Left cardiac atrium (tissue), 4 donors: ENCODE measurements at regions not wholly inside any gene's neighbourhood (a gene's known extent, or its start where the extent isn't known, plus 50 kb on each side); places are given as distances from the start of the nearest gene placed in this dataset.
"Not testable (repeated sequence)": the region's sequence is repeated elsewhere in the genome, so short reads cannot be mapped to it uniquely, and the experiment has no call there.

Experiments used
- ATAC-seq, 2 donors: fragments of 200-7000 bp; cut with Tn5 transposase; one replicate each; pipeline ENCODE4 v1.9.1; 2020; ENCODE audit warnings: mild to moderate bottlenecking in 2 of 2, moderate library complexity in 2 of 2
- DNase-seq: peaks from one replicate; pipeline ENCODE4 v3.0.0-alpha.2; 2020
- intact Hi-C, 2 donors: fragments of 100-400 bp; cut with DNase I; formaldehyde crosslinking; loops; one replicate each; pipeline versions ENCODE4 v1.14.1 to v1.15.1; 2022 to 2023
- donor health status: DM: no; HTN: yes; CAD: no.
- donor health status: DM: no; HTN: yes; CAD: no; lungs with severe emphysema.
- donor health status: DM: yes; HTN: yes; CAD: no.
- donor health status: Dilated cardiomyopathy.

GRCh38 chr19:34084396-34085145, 87.7 kb upstream of the LSM14A start:
- intact Hi-C loops = no loop called here
- no peak for ATAC-seq
- DNase-seq = no peak

DNA sequence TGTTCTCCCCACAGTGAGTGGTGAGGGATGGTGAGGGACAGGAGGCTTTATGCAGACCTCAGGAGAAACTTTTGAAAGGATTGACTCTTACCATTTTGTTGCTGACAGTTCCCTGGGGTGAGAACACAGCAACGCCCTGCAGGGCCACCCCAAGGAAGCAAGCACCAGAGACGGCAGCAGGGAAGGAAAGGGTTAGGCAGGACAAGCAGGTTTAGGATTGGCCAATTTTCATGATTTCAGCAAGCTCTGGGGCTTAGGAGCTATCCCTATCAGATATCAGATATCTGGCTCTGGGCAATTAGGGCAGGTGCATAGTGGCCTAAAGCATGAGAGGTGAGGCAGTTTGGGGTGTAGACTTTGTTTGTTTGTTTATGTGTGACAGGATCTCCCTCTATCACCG, 87.0 kb upstream of the LSM14A start:
- intact Hi-C loops = no loop called here
- no peak for DNase-seq
- ATAC-seq = no peak

DNA sequence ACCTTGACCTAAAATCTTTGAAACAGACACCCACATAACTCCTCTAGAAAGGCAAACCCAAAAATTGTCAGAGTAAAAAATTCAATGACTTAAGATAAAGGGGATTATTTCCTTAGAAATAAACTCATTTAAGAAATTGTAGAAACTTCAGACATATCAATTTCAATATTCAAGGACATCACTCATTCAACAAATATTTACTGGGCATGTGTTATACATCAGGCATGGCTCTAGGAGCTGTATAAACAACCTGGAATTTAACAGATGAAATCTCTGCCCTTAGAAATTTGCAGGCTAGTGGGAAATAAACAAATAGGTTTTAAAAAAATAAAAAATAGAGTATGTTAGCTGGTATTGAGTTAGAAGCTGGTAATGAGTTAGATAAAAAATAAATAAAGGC, 84.0 kb upstream of the LSM14A start:
- ATAC-seq = no peak
- intact Hi-C loops = no loop called here
- DNase-seq = no peak

- ATAC-seq (no peak), DNase-seq (no peak)
- intact Hi-C loops = no loop called here
These were observed 82.7 kb upstream of the LSM14A start for GRCh38 chr19:34089566-34089965.

DNA sequence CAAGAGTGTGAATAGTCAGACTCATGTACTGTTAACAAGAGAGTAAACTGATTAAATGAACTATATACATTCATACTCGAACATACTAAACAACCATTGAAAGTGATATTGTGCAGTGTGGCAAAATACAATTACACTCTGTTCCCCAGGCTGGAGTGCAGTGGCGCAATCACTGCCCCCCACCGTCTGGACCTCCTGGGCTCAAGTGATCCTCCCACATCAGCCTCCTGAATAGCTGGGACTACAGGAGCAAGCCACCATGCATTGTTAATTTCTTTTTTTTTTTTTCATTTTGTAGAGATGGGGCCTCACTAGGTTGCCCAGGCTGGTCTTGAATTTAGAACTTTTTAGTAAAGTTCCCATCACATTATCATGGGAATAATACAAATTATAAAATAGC, 77.3 kb upstream of the LSM14A start:
- intact Hi-C loops = loop anchor here (5.0 kb wide), 2 partner anchors 53 to 318 kb away; no protein-coding TSS in a partner anchor
- ATAC-seq = no peak
- no peak for DNase-seq

GRCh38 chr19:34095411-34095810, 76.9 kb upstream of the LSM14A start:
- intact Hi-C loops = loop anchor here (5.0 kb wide), 2 partner anchors 53 to 318 kb away; no protein-coding TSS in a partner anchor

GRCh38 chr19:34096020-34096915, 76.0 kb upstream of the LSM14A start:
- DNase-seq (no peak), ATAC-seq (peak in 1 of 2 donors; percentile 51)
- intact Hi-C loops = loop anchor here (1.0 to 5.0 kb wide), 3 partner anchors 54 to 319 kb away; no protein-coding TSS in a partner anchor

More at GRCh38 chr19:34095411-34095810, 76.9 kb upstream of the LSM14A start:
- DNase-seq, ATAC-seq: not testable (repeated sequence)

GRCh38 chr19:34104096-34104495, 68.2 kb upstream of the LSM14A start:
- intact Hi-C loops = no loop called here

DNA sequence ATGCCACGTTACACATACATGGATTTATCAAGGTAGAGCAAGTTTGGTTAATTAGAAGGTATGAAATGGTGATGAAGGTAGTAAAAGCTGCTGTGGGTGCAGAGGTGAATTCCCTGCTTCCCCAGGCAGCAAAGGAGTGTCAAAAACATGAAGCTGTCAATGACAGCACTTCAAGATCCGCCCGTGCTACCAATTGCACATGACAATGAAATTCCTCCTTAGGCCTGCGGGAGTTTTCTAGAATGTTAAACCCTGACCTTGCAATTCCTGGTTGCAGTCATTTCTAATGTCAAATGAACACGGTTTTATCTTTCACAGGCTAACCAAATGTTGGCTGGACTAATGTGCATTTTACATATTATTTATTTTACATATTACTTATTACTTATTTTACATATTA, 67.7 kb upstream of the LSM14A start:
- DNase-seq (no peak), ATAC-seq (no peak)
- intact Hi-C loops = no loop called here

More at GRCh38 chr19:34104096-34104495, 68.2 kb upstream of the LSM14A start:
- no peak for DNase-seq
- ATAC-seq = no peak

- ATAC-seq = no peak
- no peak for DNase-seq
- intact Hi-C loops = no loop called here
These were observed 62.7 kb upstream of the LSM14A start for GRCh38 chr19:34109596-34109995.

GRCh38 chr19:34118879-34119748, 53.2 kb upstream of the LSM14A start:
- ATAC-seq (no peak), DNase-seq (no peak)
- intact Hi-C loops = no loop called here

GRCh38 chr19:34120141-34120540, 52.2 kb upstream of the LSM14A start:
- ATAC-seq (no peak), DNase-seq (no peak)
- intact Hi-C loops = no loop called here

GRCh38 chr19:34120846-34121639, 51.3 kb upstream of the LSM14A start:
- ATAC-seq (no peak), DNase-seq (no peak)
- intact Hi-C loops = no loop called here
